AML-193 (cell line): ENCODE measurements at regions not wholly inside any gene's neighbourhood (a gene's known extent, or its start where the extent isn't known, plus 50 kb on each side); places are given as distances from the start of the nearest gene placed in this dataset.
"Not testable (repeated sequence)": the region's sequence is repeated elsewhere in the genome, so short reads cannot be mapped to it uniquely, and the experiment has no call there.

Experiments
- DNase-seq, 2 experiments: peaks; one replicate each; lab custom pipeline; 2025; lab: John Stamatoyannopoulos, UW

GRCh38 chr4:79609817-79610216, 201.8 kb upstream of the GK2 start:
- no peak for DNase-seq

GRCh38 chr4:79607979-79608378, 200.0 kb upstream of the GK2 start:
- no peak for DNase-seq

GRCh38 chr4:79604152-79604551, 196.1 kb upstream of the GK2 start:
- no peak for DNase-seq

- DNase-seq, result peak; percentile 26 to 46
These were observed 195.7 kb upstream of the GK2 start for GRCh38 chr4:79603681-79604080.

- DNase-seq, result no peak
These were observed 191.7 kb upstream of the GK2 start for GRCh38 chr4:79599691-79600090.

GRCh38 chr4:79598801-79599200, 190.8 kb upstream of the GK2 start:
- DNase-seq, result no peak

- no peak for DNase-seq
These were observed 190.2 kb upstream of the GK2 start for GRCh38 chr4:79598214-79598613.

- no peak for DNase-seq
These were observed 189.2 kb upstream of the GK2 start for GRCh38 chr4:79597266-79597665.

GRCh38 chr4:79592218-79592617, 184.2 kb upstream of the GK2 start:
- not testable (repeated sequence) for DNase-seq

GRCh38 chr4:79588679-79589078, 180.7 kb upstream of the GK2 start:
- DNase-seq, result no peak

GRCh38 chr4:79587207-79587606, 179.2 kb upstream of the GK2 start:
- not testable (repeated sequence) for DNase-seq

GRCh38 chr4:79585834-79586233, 177.8 kb upstream of the GK2 start:
- no peak for DNase-seq

- DNase-seq, result no peak
These were observed 177.3 kb upstream of the GK2 start for GRCh38 chr4:79585330-79585729.

GRCh38 chr4:79584902-79585301, 176.9 kb upstream of the GK2 start:
- DNase-seq, result no peak

- no peak for DNase-seq
These were observed 176.3 kb upstream of the GK2 start for GRCh38 chr4:79584352-79584751.

- DNase-seq, result peak; percentile 81 to 87
These were observed 170.6 kb upstream of the GK2 start for GRCh38 chr4:79578606-79579005.

- DNase-seq, result peak; percentile 18 to 21
These were observed 168.4 kb upstream of the GK2 start for GRCh38 chr4:79576429-79576753.

GRCh38 chr4:79575709-79576428, 167.8 kb upstream of the GK2 start:
- DNase-seq, result no peak

- DNase-seq, result no peak
These were observed 166.9 kb upstream of the GK2 start for GRCh38 chr4:79574741-79575451.

- no peak for DNase-seq
These were observed 155.2 kb upstream of the GK2 start for GRCh38 chr4:79563219-79563618.

GRCh38 chr4:79561751-79562150, 153.7 kb upstream of the GK2 start:
- no peak for DNase-seq

- DNase-seq, result not testable (repeated sequence)
These were observed 151.4 kb upstream of the GK2 start for GRCh38 chr4:79559398-79559797.

GRCh38 chr4:79552311-79552710, 144.3 kb upstream of the GK2 start:
- DNase-seq, result no peak

GRCh38 chr4:79551555-79551954, 143.5 kb upstream of the GK2 start:
- DNase-seq, result no peak
